GM19239 (cell line): ENCODE measurements at regions not wholly inside any gene's neighbourhood (a gene's known extent, or its start where the extent isn't known, plus 50 kb on each side); places are given as distances from the start of the nearest gene placed in this dataset.

Experiments used
- DNase-seq: peaks from one replicate; pipeline ENCODE4 v3.0.0; 2011; ENCODE audit warnings: low spot score; ENCODE audit not compliant: insufficient read length
- FAIRE-seq: peaks from 2 replicates; lab custom pipeline; 2011; peaks lifted over from hg19 to GRCh38; lab: Jason Lieb, UNC

DNA sequence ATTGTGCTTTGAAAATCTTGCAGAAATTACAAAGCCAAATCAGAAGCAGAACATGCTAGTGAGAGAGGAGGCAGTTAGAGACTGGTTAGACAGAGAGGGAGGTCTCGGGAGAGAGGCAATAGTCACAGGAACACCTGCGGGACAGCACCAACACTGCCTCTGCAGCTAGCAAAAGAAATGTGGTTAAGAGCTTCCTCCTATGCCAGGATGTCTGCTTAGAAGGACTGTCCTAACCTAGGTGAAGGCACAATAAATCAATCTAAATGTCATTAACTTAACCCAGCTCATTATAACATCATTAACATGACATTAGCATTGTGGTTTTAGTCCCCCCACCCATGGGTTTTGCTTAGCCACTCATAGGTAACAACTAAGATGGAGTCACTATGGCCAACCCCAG, 726.7 kb downstream of the PCDH18 start:
- no peak for FAIRE-seq
- DNase-seq = no peak

DNA sequence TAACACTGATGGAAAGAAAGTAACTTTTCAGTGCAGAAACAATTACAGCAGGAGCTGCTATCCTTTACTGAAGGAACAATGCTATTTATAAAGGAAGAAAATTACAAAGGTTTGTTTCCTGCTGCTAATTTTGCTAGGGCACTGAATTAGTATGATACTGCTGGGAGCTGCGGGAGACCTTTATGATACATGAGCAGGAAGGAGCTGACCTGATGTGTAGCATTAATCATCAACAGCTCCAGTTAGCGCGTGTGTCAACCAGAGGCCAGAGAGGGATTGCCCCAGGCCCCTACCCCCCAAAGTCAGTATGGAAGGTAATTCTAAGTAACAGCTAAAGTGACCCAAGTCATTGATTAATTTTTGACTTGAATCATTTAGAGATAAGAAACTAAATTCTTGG, 728.9 kb downstream of the PCDH18 start:
- FAIRE-seq = no peak
- DNase-seq = no peak

DNA sequence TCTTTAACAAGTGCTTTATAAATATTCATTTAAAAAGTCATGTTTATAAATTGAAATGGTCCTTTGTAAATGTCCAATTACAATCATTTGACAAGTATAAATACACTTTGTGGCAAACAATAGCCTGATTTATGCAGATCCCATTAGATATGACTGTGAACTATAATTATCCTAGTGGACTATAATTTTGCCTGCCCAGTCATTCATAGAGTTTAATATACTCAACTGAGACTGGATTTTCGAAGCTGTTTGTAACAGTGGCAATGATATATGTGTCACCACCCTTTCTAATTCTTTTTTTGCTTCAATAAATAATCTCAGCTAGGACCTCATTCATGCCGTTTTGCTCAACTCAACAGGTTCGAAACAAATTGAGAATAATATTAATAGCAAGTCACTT, 732.0 kb downstream of the PCDH18 start:
- no peak for DNase-seq
- FAIRE-seq = no peak

DNA sequence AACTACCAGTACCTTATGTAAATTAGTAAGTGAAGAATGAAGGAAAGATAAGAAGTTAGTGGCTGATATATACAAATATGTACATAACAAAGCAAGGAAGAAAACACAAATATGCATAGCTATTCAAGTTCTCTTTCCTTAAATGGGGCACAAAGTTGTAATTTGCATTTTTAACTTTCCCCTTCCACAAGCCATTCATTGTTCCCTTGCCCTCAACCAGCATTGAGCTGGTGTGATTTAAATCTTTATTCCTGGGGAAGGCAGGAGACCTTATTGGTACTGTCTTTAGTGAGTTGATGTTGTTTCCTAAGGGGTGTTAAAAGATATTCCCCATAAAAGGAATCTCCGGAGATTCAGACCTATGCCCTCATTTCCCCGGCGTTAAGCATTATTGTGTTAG, 735.3 kb downstream of the PCDH18 start:
- DNase-seq (no peak), FAIRE-seq (no peak)

DNA sequence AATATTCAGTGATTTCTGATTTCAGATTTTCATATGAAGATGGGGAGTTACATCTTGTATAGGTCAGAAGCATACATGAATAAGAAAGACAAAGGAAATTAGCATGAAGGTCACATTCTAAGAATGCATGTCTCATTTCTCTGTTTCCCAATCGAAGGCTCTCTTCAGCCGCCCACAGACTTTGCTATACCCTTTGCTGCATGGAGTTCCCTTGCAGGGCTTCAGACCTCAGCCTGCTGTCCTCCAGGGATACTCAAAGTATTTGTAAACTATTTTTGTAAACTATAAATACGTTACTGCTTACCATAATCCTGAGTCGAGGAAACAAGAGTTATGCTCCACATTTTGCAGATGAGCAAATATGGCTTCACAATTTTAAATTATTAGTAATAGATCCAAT, 738.4 kb downstream of the PCDH18 start:
- no peak for FAIRE-seq
- DNase-seq = no peak

DNA sequence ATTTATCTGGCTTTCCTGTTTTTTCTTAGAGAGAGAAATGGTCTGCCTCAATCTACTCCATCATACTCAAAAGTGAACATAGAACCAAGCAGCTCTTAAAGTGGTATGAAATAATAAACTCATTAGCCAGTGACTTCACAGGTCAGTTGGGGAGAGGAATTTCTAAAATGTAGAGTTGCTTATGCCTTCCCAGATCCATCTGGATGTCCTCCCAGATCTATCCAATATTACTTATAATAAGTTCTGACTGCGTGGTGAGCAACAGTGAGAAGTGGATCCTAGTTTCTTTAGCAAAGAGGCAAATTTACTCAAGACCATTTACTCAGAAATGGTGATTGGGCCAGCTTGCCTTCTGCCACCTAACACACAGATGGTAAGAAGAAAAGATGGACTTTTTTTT, 748.0 kb downstream of the PCDH18 start:
- no peak for DNase-seq
- FAIRE-seq = no peak

DNA sequence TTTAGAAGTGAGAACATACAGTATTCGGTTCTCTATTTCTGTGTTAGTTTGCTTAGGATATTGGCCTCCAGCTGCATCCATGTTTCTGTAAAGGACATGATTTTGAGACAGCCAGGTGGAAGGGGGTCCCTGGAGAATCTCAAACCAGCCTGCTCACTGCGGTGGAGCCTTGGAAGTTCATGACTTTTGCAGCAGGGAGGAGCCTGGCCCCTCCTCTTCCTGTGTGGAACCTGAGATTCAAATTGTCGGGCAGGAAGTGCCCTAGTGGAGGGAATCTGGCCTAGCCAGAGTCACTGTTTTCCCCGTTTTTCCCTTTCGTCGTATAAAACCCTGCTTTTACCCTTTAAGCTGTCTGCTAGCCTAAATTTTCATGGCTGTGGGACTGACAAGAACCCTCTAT, 762.6 kb downstream of the PCDH18 start:
- FAIRE-seq (no peak), DNase-seq (no peak)

DNA sequence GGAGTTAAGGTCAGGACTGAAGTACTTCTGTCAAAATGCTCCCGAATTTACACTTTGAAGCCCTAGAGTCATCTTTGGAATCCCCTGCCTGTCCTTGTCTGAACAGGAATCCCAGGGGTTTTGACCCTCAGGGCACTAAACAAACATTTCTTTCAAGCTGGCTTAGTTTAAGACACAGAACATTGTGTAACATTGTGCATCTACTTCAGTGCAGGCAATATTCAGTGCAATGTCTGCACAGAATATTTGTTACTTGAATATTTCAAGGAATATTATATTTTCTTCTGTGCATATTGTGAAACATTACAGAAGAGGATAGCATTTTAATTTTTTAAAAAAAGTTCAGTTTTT, 763.4 kb downstream of the PCDH18 start:
- FAIRE-seq = no peak
- no peak for DNase-seq

DNA sequence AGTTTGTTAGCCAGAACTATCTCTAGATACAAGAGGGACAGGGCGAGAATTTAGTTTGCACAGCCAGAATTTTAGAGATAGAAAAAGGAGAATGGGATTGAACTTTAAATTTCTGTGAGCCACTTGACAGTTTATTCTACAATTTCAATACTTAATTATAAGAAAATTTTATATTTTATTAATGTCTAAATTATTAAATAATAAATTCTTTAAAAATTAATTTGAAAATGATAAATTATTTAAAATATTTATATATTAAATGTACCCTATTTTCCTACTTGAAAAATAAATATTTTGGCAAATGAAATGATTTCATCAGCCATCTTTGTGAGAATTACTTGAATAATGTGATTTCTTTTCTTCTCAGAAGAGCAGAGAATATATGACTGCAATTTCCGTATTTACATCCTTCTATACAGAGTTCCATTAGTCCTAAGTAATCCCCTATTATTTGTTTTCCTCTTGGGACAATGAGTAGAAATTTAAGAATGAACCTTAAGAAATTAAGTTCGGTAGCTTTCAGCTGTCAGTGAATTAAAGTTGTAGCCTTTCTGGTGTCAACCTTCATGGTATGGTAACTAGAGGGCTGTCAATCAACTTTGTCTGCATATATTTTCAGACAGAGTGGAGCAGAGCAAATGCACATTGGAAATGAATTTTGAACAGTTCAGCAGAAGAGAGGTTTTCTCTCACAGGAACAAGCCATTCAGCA, 763.9 kb downstream of the PCDH18 start:
- FAIRE-seq (no peak), DNase-seq (no peak)

DNA sequence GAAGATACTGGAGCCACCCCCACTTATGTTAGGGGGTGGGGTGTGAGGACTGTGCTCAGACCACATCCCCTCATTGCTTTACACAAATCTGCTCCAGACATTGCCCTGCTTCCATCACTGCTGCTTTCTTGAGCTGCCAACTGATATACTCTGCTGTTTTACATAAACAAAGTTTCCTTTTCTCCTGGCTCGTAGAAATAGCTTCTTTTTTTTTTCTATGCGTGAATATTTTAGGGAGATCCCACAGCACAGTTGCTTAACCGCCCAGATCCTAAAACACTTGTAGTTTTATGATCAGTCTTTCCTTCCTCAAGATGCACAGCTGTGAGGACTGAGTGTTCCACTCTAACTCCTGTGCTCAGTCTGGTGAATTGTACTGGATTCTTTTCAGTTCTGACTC, 768.4 kb downstream of the PCDH18 start:
- FAIRE-seq (no peak), DNase-seq (no peak)

DNA sequence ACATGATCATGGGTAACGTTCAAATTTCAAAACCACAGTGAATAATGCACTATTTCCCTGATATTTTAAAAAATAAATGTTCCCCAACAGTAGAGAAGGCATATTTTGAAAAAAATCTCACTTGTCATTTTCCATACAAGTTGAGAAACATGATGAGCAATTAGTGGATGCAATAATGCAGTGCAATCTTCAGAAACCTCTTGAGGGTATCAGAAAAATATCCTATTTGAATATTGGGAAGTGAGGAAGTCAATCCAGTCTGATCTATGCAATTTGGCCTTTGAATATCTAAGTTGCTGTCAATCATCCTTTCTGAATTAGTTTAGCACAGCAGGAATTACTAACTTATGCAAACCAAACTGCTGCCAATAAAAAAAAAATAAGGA, 776.8 kb downstream of the PCDH18 start:
- FAIRE-seq (no peak), DNase-seq (no peak)

DNA sequence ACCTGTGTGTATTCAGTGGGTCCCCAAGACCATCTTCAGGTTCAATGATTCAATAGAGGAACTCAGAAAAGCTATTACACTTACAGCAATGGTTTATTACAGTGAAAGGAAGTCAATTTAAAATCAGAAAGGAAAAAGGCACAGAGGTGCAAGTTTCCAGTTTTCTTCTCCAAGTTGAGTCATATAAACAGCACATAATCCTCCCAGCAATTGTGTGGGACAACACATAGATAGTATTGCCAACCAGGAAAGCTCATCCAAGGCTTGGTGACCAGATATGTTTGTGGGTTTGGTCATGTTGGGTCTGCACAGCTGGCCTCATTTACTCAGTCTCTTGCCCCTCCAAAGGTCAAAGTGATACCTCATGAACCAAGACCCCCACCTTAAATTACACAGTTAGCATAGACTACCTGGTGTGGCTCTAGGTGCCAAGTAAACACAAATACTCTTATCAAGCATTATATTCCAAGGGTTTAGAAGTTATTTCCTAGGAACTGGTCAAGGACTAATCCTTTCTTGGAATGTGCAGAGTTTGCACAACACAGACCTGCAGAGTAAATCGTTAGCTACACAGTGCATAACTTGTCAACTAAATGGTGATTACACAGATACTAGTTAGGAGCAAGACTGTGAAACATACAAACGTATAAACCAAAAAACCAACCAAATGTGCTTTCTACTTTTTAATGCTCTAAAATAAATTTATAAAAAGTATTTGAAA, 777.3 kb downstream of the PCDH18 start:
- DNase-seq (no peak), FAIRE-seq (no peak)

DNA sequence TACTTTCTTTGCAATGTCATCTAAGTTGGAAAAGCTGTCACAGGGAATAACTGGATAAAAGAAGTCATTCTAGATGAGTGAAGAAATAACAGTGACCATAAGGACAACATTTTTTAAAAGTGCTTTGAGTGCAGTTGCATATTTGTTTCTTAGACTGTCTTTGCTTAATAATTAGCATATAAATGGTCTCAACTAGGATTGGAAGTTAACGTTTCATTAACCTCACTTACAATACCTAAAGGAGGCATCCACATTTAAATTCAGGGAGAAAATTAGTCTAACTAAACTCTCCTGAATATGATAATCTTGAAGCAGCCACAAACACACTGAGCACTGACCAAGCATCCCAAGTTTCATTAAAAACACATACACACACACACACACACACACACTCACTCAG, 780.7 kb downstream of the PCDH18 start:
- DNase-seq = no peak

DNA sequence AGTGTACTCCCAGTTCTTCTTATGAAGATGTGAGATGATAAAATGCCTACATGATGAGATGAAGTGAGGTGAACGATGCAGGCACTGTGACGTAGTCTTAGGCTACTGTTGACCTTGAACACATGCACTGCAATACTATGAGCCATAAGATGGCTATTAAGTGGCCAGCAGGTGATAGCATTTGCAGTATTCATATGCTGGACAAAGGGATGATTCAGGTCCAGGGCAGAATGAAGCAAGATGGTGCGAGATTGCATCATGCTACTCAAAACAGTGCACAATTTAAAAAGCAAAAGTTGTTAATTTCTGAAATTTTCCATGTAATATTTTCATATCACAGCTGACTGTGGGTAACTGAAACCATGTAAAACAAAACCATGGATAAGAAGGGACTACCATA, 781.4 kb downstream of the PCDH18 start:
- no peak for DNase-seq
- FAIRE-seq = no peak

More for the DNA sequence above, 780.7 kb downstream of the PCDH18 start:
- FAIRE-seq = no peak

DNA sequence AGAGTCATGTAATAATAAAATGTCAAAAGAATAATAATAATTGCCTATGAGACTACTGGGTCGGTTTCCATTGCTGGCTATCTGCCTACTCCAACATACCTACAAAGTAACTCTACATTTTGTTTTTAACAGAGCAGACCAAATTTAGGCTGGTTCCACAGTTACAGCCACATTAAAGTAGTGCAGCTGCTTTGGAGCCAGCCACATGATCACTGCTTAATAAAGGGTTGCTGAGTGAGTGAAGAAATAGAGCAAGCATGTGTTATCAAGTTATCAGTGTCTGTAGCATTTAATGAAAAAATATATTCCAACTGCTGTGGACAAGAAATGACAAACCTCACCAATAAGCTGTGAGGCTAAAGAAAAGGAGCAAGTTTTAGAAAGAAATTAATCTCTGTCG, 782.3 kb downstream of the PCDH18 start:
- DNase-seq = no peak
- no peak for FAIRE-seq

DNA sequence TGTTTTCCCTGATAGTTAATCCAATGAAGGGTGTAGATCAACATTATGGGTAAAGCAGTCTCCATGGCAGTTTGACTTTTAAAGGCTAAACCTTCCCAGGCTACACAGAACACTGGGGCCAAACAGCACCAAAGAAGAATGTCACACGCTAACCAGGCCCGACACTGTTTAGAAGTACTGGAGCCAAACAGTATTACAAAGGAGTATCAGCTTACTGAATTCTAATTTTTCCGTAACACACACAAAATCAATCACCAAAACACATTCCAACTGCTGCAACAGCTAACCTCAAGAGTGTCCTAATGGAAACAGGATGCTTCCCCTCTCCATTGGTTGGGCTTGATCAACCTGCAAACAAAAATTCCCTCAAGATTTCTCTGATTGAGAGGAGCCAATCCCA, 783.5 kb downstream of the PCDH18 start:
- DNase-seq = no peak
- no peak for FAIRE-seq

DNA sequence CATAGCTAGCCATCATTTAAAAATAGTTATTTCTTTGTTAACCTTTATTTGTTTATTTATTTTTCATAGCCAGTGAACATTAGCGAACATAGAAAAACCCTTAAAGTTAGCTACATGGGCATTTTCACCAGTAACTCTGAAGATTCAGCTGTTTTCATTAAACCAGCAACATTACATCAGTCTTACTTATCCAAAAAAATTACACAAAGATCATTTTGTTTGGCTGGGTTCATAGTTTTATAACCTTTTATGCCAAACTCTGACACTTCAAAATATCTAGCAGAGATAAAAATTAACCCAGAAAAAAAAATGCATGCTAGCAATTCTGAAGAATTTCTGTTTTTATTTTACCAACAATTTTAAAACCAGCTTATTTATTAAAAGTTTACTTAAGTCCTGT, 784.1 kb downstream of the PCDH18 start:
- DNase-seq (no peak), FAIRE-seq (no peak)

DNA sequence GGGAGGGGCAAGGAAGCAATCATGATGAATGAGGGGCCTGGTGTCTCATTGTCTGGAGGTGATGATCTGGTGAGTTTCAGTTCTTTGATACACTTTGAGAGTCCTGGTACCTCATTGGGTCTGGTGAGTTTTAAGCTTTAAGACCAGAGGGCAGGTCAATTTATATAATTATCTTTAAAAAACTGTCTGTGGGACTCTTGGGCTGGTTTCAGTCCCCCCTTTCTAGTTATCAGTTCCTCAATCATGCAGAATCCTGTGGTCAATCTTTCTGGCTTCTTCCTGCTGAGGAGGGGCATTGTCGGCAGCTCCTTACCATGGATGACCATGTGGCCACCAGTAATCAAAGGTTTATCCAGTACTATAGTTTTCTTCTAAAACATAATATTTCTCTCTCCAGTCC, 789.1 kb downstream of the PCDH18 start:
- FAIRE-seq (no peak), DNase-seq (no peak)

DNA sequence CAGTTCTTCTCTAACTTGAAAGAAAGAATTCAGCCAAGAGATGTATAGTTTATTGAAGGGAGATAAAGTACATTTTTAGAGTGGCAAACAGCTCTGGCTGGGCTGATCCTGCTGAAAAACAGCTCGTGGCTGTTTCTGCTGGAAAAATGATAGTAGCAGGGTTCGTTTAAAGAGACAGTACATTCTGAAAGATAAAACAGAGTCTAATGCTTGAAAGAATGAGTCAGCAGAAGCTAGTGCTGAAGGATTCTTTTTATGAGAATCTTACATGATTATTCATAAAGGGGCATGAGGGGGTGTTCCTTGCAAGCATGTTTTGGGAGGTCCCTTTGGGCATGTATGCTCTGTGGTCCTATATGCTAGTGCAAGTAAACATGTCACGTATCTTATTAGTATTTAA, 790.0 kb downstream of the PCDH18 start:
- FAIRE-seq (no peak), DNase-seq (no peak)

DNA sequence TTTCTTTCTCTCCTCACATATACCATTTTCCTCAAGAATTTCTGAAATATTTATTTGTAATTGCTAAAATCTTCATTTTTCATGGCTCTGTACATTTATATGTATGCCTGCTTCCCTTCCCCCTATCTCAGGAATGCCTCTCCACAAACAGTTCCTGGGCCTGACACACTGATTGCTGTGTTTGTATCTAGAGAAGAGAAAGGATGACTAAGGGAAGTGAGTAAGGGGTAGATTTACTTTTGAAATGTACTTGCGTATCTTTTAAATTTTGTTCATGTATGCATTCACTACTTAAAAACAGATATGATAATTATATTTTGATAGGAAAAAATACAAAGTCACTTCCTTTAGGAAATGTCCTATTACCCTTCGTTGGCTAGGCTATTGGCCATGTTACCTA, 790.8 kb downstream of the PCDH18 start:
- FAIRE-seq (no peak), DNase-seq (no peak)

DNA sequence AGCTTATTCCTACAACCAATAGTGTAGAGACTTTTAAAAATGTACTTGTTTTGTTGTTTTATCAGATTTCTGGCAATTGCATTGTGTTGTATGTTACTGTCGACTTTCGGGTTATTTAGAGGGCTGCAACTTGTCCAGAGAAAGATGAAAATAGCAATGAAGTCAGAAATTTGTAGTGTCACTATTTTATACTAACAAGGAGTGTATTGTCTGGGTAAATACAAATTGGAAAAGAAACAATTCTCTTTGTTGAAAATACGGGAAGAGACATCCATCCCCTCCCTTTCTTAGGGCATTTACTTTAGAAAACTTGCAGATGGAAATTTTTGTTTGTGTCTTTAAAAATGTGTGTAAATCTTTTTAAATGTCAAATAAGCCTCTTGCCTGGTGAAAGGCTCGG, 792.0 kb downstream of the PCDH18 start:
- FAIRE-seq (no peak), DNase-seq (no peak)

DNA sequence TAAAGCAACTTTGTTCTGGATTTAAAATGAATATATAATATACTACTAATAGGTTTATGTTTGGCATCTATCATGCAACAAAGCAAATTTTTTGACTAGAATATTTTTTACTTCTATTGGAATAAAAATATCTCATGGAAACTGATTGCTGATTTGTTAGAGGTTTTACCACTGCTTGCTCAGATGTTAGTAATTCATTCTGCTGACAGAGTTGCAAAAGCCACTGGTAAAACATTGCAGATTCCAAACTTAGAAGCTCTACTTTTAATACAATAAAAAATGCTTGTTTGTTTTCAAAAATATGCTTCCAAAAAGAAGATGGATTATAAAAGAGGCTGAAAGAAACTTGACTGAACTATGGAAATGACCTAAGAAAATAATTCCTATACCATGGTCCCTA, 795.2 kb downstream of the PCDH18 start:
- FAIRE-seq = no peak

More for the DNA sequence above, 795.2 kb downstream of the PCDH18 start:
- DNase-seq = no peak
